ENCODE measurements at regions not wholly inside any gene's neighbourhood (a gene's known extent, or its start where the extent isn't known, plus 50 kb on each side); places are given as distances from the start of the nearest gene placed in this dataset.

- no peaks in the 10 kb centered on the region for H3K36me3 ChIP-seq (ENCODE audit: control insufficient read depth in 2 of 3, insufficient read depth in 3 of 3, low read length in 3 of 3)
- no peaks in the 10 kb centered on the region for H3K9me3 ChIP-seq (ENCODE audit: control insufficient read depth in 2 of 3, low read length in 3 of 3)
- Mint-ChIP-seq H3K9me3 (peaks cover 3 to 16% (median 7%) of the 10 kb centered on the region in 11 donors), H3K36me3 (no peaks in the 10 kb centered on the region), H3K27me3 (peaks cover 0 to 6% (median 0%) of the 10 kb centered on the region in 5 donors), H3K4me3 (no peak overlapping the region), H3K4me1 (no peaks in the 10 kb centered on the region), H3K27ac (no peak overlapping the region)
- H3K4me1 ChIP-seq (ENCODE audit: control insufficient read depth in 2 of 2, insufficient read depth in 2 of 2, low read length in 2 of 2) = no peaks in the 10 kb centered on the region
- DNase-seq (no peak), ATAC-seq (no peak)
- H3K4me3 ChIP-seq (ENCODE audit: low read length) = no peak overlapping the region
- CTCF ChIA-PET = no interaction called here
- H3K27ac ChIP-seq (ENCODE audit: low read depth, low read length) = no peak overlapping the region
- no peaks in the 10 kb centered on the region for H3K27me3 ChIP-seq (ENCODE audit: control insufficient read depth in 2 of 2, insufficient read depth in 2 of 2, low read length in 2 of 2)
- POLR2A ChIA-PET = no interaction called here
- intact Hi-C loops (cut with micrococcal nuclease) = no loop called here
These were observed 120.7 kb downstream of the SEC16B start for GRCh38 chr1:177849130-177849529.

GRCh38 chr1:177848577-177848976 lies 121.3 kb downstream of the SEC16B start:
- H3K36me3 ChIP-seq (ENCODE audit: control insufficient read depth in 2 of 3, insufficient read depth in 3 of 3, low read length in 3 of 3) = no peaks in the 10 kb centered on the region
- POLR2A ChIA-PET = no interaction called here
- Mint-ChIP-seq H3K27me3 (peaks cover 0 to 6% (median 0%) of the 10 kb centered on the region in 5 donors), H3K4me1 (no peaks in the 10 kb centered on the region), H3K36me3 (no peaks in the 10 kb centered on the region), H3K4me3 (no peak overlapping the region), H3K9me3 (peaks cover 0 to 11% (median 5%) of the 10 kb centered on the region in 11 donors), H3K27ac (no peak overlapping the region)
- DNase-seq (no peak), ATAC-seq (no peak)
- CTCF ChIA-PET = no interaction called here
- H3K9me3 ChIP-seq (ENCODE audit: control insufficient read depth in 2 of 3, low read length in 3 of 3) = no peaks in the 10 kb centered on the region
- intact Hi-C loops (cut with micrococcal nuclease) = no loop called here
- H3K4me3 ChIP-seq (ENCODE audit: low read length) = no peak overlapping the region
- H3K27ac ChIP-seq (ENCODE audit: low read depth, low read length) = no peak overlapping the region
- no peaks in the 10 kb centered on the region for H3K4me1 ChIP-seq (ENCODE audit: control insufficient read depth in 2 of 2, insufficient read depth in 2 of 2, low read length in 2 of 2)
- H3K27me3 ChIP-seq (ENCODE audit: control insufficient read depth in 2 of 2, insufficient read depth in 2 of 2, low read length in 2 of 2) = no peaks in the 10 kb centered on the region

- Histone ChIP-seq H3K4me3 (ENCODE audit: low read length) (no peak overlapping the region), H3K27me3 (ENCODE audit: control insufficient read depth in 2 of 2, insufficient read depth in 2 of 2, low read length in 2 of 2) (no peaks in the 10 kb centered on the region), H3K36me3 (ENCODE audit: control insufficient read depth in 2 of 3, insufficient read depth in 3 of 3, low read length in 3 of 3) (no peaks in the 10 kb centered on the region), H3K9me3 (ENCODE audit: control insufficient read depth in 2 of 3, low read length in 3 of 3) (no peaks in the 10 kb centered on the region), H3K27ac (ENCODE audit: low read depth, low read length) (no peak overlapping the region), H3K4me1 (ENCODE audit: control insufficient read depth in 2 of 2, insufficient read depth in 2 of 2, low read length in 2 of 2) (no peaks in the 10 kb centered on the region)
- Mint-ChIP-seq H3K4me3 (no peak overlapping the region), H3K27me3 (peaks cover 0 to 6% (median 0%) of the 10 kb centered on the region in 5 donors), H3K9me3 (peaks cover 0 to 11% (median 4%) of the 10 kb centered on the region in 11 donors), H3K36me3 (no peaks in the 10 kb centered on the region), H3K27ac (no peak overlapping the region), H3K4me1 (no peaks in the 10 kb centered on the region)
- no peak for ATAC-seq
- no peak for DNase-seq
- intact Hi-C loops (cut with micrococcal nuclease) = no loop called here
- ChIA-PET POLR2A (no interaction called here), CTCF (no interaction called here)
These were observed 122.0 kb downstream of the SEC16B start for GRCh38 chr1:177847843-177848242.

- peaks cover 0 to 2% (median 0%) of the 10 kb centered on the region in 3 experiments for H3K9me3 ChIP-seq (ENCODE audit: control insufficient read depth in 2 of 3, low read length in 3 of 3)
- intact Hi-C loops (cut with micrococcal nuclease) = no loop called here
- H3K36me3 ChIP-seq (ENCODE audit: control insufficient read depth in 2 of 3, insufficient read depth in 3 of 3, low read length in 3 of 3) = no peaks in the 10 kb centered on the region
- Mint-ChIP-seq H3K27me3 (no peaks in the 10 kb centered on the region), H3K9me3 (peaks cover 0 to 21% (median 10%) of the 10 kb centered on the region in 11 donors), H3K4me3 (no peak overlapping the region), H3K4me1 (no peaks in the 10 kb centered on the region), H3K36me3 (no peaks in the 10 kb centered on the region), H3K27ac (no peak overlapping the region)
- DNase-seq = no peak
- no peak overlapping the region for H3K4me3 ChIP-seq (ENCODE audit: low read length)
- ChIA-PET POLR2A (no interaction called here), CTCF (no interaction called here)
- H3K27ac ChIP-seq (ENCODE audit: low read depth, low read length) = no peak overlapping the region
- H3K27me3 ChIP-seq (ENCODE audit: control insufficient read depth in 2 of 2, insufficient read depth in 2 of 2, low read length in 2 of 2) = no peaks in the 10 kb centered on the region
- ATAC-seq = no peak
- no peaks in the 10 kb centered on the region for H3K4me1 ChIP-seq (ENCODE audit: control insufficient read depth in 2 of 2, insufficient read depth in 2 of 2, low read length in 2 of 2)
These were observed 130.9 kb downstream of the SEC16B start for GRCh38 chr1:177838907-177839485.

GRCh38 chr1:177833631-177834030 lies 136.2 kb downstream of the SEC16B start:
- no peaks in the 10 kb centered on the region for H3K4me1 Mint-ChIP-seq
- intact Hi-C loops (cut with micrococcal nuclease) = no loop called here
- H3K4me3 Mint-ChIP-seq = no peak overlapping the region
- Histone ChIP-seq H3K9me3 (ENCODE audit: control insufficient read depth in 2 of 3, low read length in 3 of 3) (no peaks in the 10 kb centered on the region), H3K27me3 (ENCODE audit: control insufficient read depth in 2 of 2, insufficient read depth in 2 of 2, low read length in 2 of 2) (no peaks in the 10 kb centered on the region), H3K27ac (ENCODE audit: low read depth, low read length) (no peak overlapping the region), H3K36me3 (ENCODE audit: control insufficient read depth in 2 of 3, insufficient read depth in 3 of 3, low read length in 3 of 3) (no peaks in the 10 kb centered on the region), H3K4me3 (ENCODE audit: low read length) (no peak overlapping the region), H3K4me1 (ENCODE audit: control insufficient read depth in 2 of 2, insufficient read depth in 2 of 2, low read length in 2 of 2) (no peaks in the 10 kb centered on the region)
- no peaks in the 10 kb centered on the region for H3K27me3 Mint-ChIP-seq
- H3K27ac Mint-ChIP-seq = no peak overlapping the region
- DNase-seq (no peak), ATAC-seq (no peak)
- peaks cover 0 to 22% (median 12%) of the 10 kb centered on the region in 11 donors for H3K9me3 Mint-ChIP-seq
- ChIA-PET POLR2A (no interaction called here), CTCF (no interaction called here)
- H3K36me3 Mint-ChIP-seq = no peaks in the 10 kb centered on the region

- Histone ChIP-seq H3K4me1 (ENCODE audit: control insufficient read depth in 2 of 2, insufficient read depth in 2 of 2, low read length in 2 of 2) (no peaks in the 10 kb centered on the region), H3K9me3 (ENCODE audit: control insufficient read depth in 2 of 3, low read length in 3 of 3) (no peaks in the 10 kb centered on the region), H3K4me3 (ENCODE audit: low read length) (no peak overlapping the region), H3K27ac (ENCODE audit: low read depth, low read length) (no peak overlapping the region), H3K36me3 (ENCODE audit: control insufficient read depth in 2 of 3, insufficient read depth in 3 of 3, low read length in 3 of 3) (no peaks in the 10 kb centered on the region), H3K27me3 (ENCODE audit: control insufficient read depth in 2 of 2, insufficient read depth in 2 of 2, low read length in 2 of 2) (no peaks in the 10 kb centered on the region)
- no peak for ATAC-seq
- POLR2A ChIA-PET = no interaction called here
- Mint-ChIP-seq H3K9me3 (peaks cover 0 to 18% (median 10%) of the 10 kb centered on the region in 11 donors), H3K27ac (no peak overlapping the region), H3K27me3 (no peaks in the 10 kb centered on the region), H3K4me1 (no peaks in the 10 kb centered on the region), H3K4me3 (no peak overlapping the region), H3K36me3 (no peaks in the 10 kb centered on the region)
- intact Hi-C loops (cut with micrococcal nuclease) = no loop called here
- CTCF ChIA-PET = interaction anchor here (0.6 kb wide), 1 partner anchor 72 kb away, joined by 3 read pairs; no protein-coding TSS in a partner anchor
- DNase-seq = no peak
These were observed 139.2 kb downstream of the SEC16B start for GRCh38 chr1:177830531-177831135.

GRCh38 chr1:177825276-177825901 lies 144.5 kb downstream of the SEC16B start:
- Mint-ChIP-seq H3K36me3 (no peaks in the 10 kb centered on the region), H3K27me3 (no peaks in the 10 kb centered on the region), H3K27ac (no peak overlapping the region), H3K9me3 (peaks cover 0 to 7% (median 2%) of the 10 kb centered on the region in 11 donors), H3K4me1 (peaks cover 0 to 4% (median 0%) of the 10 kb centered on the region in 7 donors), H3K4me3 (no peak overlapping the region)
- no peak for ATAC-seq
- H3K27me3 ChIP-seq (ENCODE audit: control insufficient read depth in 2 of 2, insufficient read depth in 2 of 2, low read length in 2 of 2) = no peaks in the 10 kb centered on the region
- no peaks in the 10 kb centered on the region for H3K4me1 ChIP-seq (ENCODE audit: control insufficient read depth in 2 of 2, insufficient read depth in 2 of 2, low read length in 2 of 2)
- DNase-seq = no peak
- no peak overlapping the region for H3K4me3 ChIP-seq (ENCODE audit: low read length)
- intact Hi-C loops (cut with micrococcal nuclease) = no loop called here
- H3K9me3 ChIP-seq (ENCODE audit: control insufficient read depth in 2 of 3, low read length in 3 of 3) = no peaks in the 10 kb centered on the region
- CTCF ChIA-PET = no interaction called here
- no peak overlapping the region for H3K27ac ChIP-seq (ENCODE audit: low read depth, low read length)
- no peaks in the 10 kb centered on the region for H3K36me3 ChIP-seq (ENCODE audit: control insufficient read depth in 2 of 3, insufficient read depth in 3 of 3, low read length in 3 of 3)
- POLR2A ChIA-PET = interaction anchor here (0.7 kb wide), 1 partner anchor 10 kb away, joined by 3 read pairs; no protein-coding TSS in a partner anchor

Measured in naive thymus-derived CD4-positive, alpha-beta T cell (primary cell).